ENCODE measurements at regions not wholly inside any gene's neighbourhood (a gene's known extent, or its start where the extent isn't known, plus 50 kb on each side); places are given as distances from the start of the nearest gene placed in this dataset.

DNA sequence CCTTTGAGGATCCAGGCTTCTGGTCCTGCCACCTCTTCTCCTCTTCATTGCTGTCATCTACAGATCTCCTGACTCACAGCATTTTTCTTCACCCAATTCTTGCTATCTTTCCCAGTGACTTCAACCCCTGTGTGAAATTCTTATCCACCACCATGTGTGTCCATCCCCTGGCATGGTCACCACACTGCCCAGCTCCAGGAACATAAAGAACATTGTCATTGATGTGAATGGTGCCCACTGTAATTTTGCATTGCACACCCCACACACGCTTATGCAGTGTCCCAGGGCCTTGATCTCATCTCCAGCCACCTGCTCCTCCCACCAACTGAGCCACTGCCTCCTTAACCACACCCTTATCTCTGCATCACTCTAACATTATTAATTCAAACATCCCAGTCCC is 85.3 kb downstream of the C1D start:
- TF ChIP-seq, protein P1, sequence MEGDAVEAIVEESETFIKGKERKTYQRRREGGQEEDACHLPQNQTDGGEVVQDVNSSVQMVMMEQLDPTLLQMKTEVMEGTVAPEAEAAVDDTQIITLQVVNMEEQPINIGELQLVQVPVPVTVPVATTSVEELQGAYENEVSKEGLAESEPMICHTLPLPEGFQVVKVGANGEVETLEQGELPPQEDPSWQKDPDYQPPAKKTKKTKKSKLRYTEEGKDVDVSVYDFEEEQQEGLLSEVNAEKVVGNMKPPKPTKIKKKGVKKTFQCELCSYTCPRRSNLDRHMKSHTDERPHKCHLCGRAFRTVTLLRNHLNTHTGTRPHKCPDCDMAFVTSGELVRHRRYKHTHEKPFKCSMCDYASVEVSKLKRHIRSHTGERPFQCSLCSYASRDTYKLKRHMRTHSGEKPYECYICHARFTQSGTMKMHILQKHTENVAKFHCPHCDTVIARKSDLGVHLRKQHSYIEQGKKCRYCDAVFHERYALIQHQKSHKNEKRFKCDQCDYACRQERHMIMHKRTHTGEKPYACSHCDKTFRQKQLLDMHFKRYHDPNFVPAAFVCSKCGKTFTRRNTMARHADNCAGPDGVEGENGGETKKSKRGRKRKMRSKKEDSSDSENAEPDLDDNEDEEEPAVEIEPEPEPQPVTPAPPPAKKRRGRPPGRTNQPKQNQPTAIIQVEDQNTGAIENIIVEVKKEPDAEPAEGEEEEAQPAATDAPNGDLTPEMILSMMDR (IDR thresholded peaks at IDR 0.05; ENCODE audit: low read length), result no peak
- TF ChIP-seq EZH2 (IDR thresholded peaks at IDR 0.05; ENCODE audit: borderline replicate concordance, low read length), result no peak

All from OCI-LY1 (cell line).